Loucy (cell line): ENCODE measurements at regions not wholly inside any gene's neighbourhood (a gene's known extent, or its start where the extent isn't known, plus 50 kb on each side); places are given as distances from the start of the nearest gene placed in this dataset.
"Not testable (repeated sequence)": the region's sequence is repeated elsewhere in the genome, so short reads cannot be mapped to it uniquely, and the experiment has no call there.

Experiments
- EZH2phosphoT487 ChIP-seq: fragments of 200-600 bp; IDR thresholded peaks from 2 replicates; pipeline ENCODE4 v1.6.1; 2018; ENCODE audit warnings: antibody characterized with exemption, mild to moderate bottlenecking, moderate library complexity, borderline replicate concordance
- TF ChIP-seq, protein P1 (sequence below): fragments of 200-600 bp; sonication (generic); conservative IDR thresholded peaks from 2 replicates; pipeline ENCODE4 v1.5.1; 2014; ENCODE audit warnings: mild to moderate bottlenecking, antibody characterized with exemption, low read length

DNA sequence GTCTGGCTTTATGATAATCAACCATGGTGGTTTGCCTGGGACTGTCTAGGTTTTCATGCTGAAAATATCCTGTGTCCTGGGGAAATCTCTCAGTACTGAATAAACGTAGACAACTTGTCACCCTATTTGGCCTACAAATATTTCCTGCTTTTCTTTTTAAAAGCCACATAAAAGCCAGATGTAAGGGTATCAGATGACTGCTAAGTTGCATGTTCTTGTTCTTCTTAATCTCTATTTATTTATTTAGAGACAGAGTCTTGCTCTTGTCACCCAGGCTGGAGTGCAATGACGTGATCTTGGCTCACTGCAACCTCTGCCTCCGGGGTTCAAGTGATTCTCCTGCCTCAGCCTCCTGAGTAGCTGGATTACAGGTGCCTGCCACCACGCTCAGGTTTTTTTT lies 117.7 kb downstream of the DCK start:
- TF ChIP-seq, protein P1, sequence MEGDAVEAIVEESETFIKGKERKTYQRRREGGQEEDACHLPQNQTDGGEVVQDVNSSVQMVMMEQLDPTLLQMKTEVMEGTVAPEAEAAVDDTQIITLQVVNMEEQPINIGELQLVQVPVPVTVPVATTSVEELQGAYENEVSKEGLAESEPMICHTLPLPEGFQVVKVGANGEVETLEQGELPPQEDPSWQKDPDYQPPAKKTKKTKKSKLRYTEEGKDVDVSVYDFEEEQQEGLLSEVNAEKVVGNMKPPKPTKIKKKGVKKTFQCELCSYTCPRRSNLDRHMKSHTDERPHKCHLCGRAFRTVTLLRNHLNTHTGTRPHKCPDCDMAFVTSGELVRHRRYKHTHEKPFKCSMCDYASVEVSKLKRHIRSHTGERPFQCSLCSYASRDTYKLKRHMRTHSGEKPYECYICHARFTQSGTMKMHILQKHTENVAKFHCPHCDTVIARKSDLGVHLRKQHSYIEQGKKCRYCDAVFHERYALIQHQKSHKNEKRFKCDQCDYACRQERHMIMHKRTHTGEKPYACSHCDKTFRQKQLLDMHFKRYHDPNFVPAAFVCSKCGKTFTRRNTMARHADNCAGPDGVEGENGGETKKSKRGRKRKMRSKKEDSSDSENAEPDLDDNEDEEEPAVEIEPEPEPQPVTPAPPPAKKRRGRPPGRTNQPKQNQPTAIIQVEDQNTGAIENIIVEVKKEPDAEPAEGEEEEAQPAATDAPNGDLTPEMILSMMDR = not testable (repeated sequence)
- TF ChIP-seq EZH2phosphoT487 = not testable (repeated sequence)
